Stomach (tissue), 8 donors: ENCODE measurements at regions not wholly inside any gene's neighbourhood (a gene's known extent, or its start where the extent isn't known, plus 50 kb on each side); places are given as distances from the start of the nearest gene placed in this dataset.
"Not testable (repeated sequence)": the region's sequence is repeated elsewhere in the genome, so short reads cannot be mapped to it uniquely, and the experiment has no call there.

Source experiments
- DNase-seq, 2 donors: peaks; one replicate each; pipeline versions ENCODE4 v3.0.0 to v3.0.0-alpha.2; 2013 to 2019
- H3K27ac ChIP-seq, 5 donors: fragments of 200-600 bp in 4 of 5; sonication (generic) in 4 of 5; one replicate each; pipeline ENCODE4 v1.5.1; 2013 to 2019; ENCODE audit warnings: mild to moderate bottlenecking in 1 of 5, moderate library complexity in 1 of 5
- H3K27me3 ChIP-seq, 3 donors: fragments of 200-600 bp; sonication (generic); one replicate each; pipeline ENCODE4 v1.5.1; 2017 to 2019; ENCODE audit warnings: mixed run types in 1 of 3
- H3K36me3 ChIP-seq, 4 donors: fragments of 200-600 bp; sonication (generic); 1 replicate in 3 of 4; 2 replicates in 1 of 4; pipeline ENCODE4 v1.5.1; 2016 to 2019
- H3K4me1 ChIP-seq, 4 donors: fragments of 200-600 bp; sonication (generic); one replicate each; pipeline ENCODE4 v1.5.1; 2016 to 2019
- H3K4me3 ChIP-seq, 4 donors: fragments of 200-600 bp; sonication (generic) in 3 of 4; one replicate each; pipeline ENCODE4 v1.5.1; 2016 to 2019; ENCODE audit warnings: mild to moderate bottlenecking in 1 of 4
- H3K9me3 ChIP-seq, 4 donors: fragments of 200-600 bp; sonication (generic); one replicate each; pipeline ENCODE4 v1.5.1; 2016 to 2019
- CTCF ChIP-seq, 7 experiments: fragments of 450-650 bp in 4 of 7; fragments of 200-600 bp in 3 of 7; sonication (generic) in 3 of 7; IDR thresholded peaks; one replicate each; pipeline ENCODE4 v1.5.1; 2016 to 2019; ENCODE audit warnings: antibody characterized with exemption in 7 of 7, control low read depth in 2 of 7, mild to moderate bottlenecking in 1 of 7
- EP300 ChIP-seq: sonication (generic); formaldehyde crosslinking; IDR thresholded peaks from one replicate; pipeline ENCODE4 v1.6.1; 2017; ENCODE audit warnings: antibody characterized with exemption
- POLR2A ChIP-seq, 4 donors: fragments of 450-650 bp; IDR thresholded peaks; one replicate each; pipeline ENCODE4 v1.6.1; 2016; ENCODE audit warnings: antibody characterized with exemption in 4 of 4, control low read depth in 2 of 4, mild to moderate bottlenecking in 1 of 4, moderate library complexity in 1 of 4
- POLR2AphosphoS5 ChIP-seq, 3 donors: sonication (generic); formaldehyde crosslinking; IDR thresholded peaks; one replicate each; pipeline ENCODE4 v1.6.1; 2016; ENCODE audit warnings: antibody characterized with exemption in 3 of 3
- WGBS, 5 donors: extraction: QIAGEN DNeasy Blood & Tissue Kit in 3 of 5; methylation state at CpG; one replicate each; pipeline versions ENCODE4 v1.1.5 to v1.1.7; 2013 to 2018; 5-methylcytosine and 5-hydroxymethylcytosine counted together
- intact Hi-C: fragments of 100-400 bp; cut with DNase I; formaldehyde crosslinking; loops from one replicate; pipeline ENCODE4 v1.15.1; 2023; ENCODE audit warnings: low total_unique reads
- donor health status: healthy with polysubstance abuse.
- donor health status: Bipolar disorder and iron deficiency.
- donor health status: healthy.

- DNase-seq: no peak
- WGBS, 5 donors: 69 to 79% (median 76%) methylated on average over 2 of the region's 2 CpGs
Measured at GRCh38 chr13:62162860-62163259, 747.2 kb upstream of the PCDH20 start.

GRCh38 chr13:62158520-62158919 is 742.9 kb upstream of the PCDH20 start:
- H3K4me1 ChIP-seq: no peaks in the 10 kb centered on the region
- no peak overlapping the region for H3K27ac ChIP-seq
- TF ChIP-seq POLR2A (IDR thresholded peaks at IDR 0.05) (no peak), EP300 (no peak), POLR2AphosphoS5 (IDR thresholded peaks at IDR 0.05) (no peak), CTCF (IDR thresholded peaks at IDR 0.05) (no peak)
- no peaks in the 10 kb centered on the region for H3K36me3 ChIP-seq
- H3K9me3 ChIP-seq: peaks cover 0 to 12% (median 6%) of the 10 kb centered on the region in 4 donors
- H3K27me3 ChIP-seq: no peaks in the 10 kb centered on the region
- H3K4me3 ChIP-seq: no peak overlapping the region
- DNase-seq: no peak
- intact Hi-C loops: no loop called here
- 82 to 91% (median 89%) methylated on average over 3 of the region's 3 CpGs for WGBS, 5 donors

More at GRCh38 chr13:62162860-62163259, 747.2 kb upstream of the PCDH20 start:
- intact Hi-C loops: no loop called here
- H3K27ac ChIP-seq: no peak overlapping the region
- peaks cover 0 to 10% (median under 1%) of the 10 kb centered on the region in 4 donors for H3K9me3 ChIP-seq
- no peaks in the 10 kb centered on the region for H3K36me3 ChIP-seq
- TF ChIP-seq EP300 (no peak), CTCF (IDR thresholded peaks at IDR 0.05) (no peak), POLR2AphosphoS5 (IDR thresholded peaks at IDR 0.05) (no peak), POLR2A (IDR thresholded peaks at IDR 0.05) (no peak)
- H3K4me3 ChIP-seq: no peak overlapping the region
- H3K27me3 ChIP-seq: no peaks in the 10 kb centered on the region
- H3K4me1 ChIP-seq: no peaks in the 10 kb centered on the region

GRCh38 chr13:62151724-62152123 is 736.1 kb upstream of the PCDH20 start:
- intact Hi-C loops, H3K36me3 ChIP-seq, H3K4me1 ChIP-seq, H3K4me3 ChIP-seq, H3K27ac ChIP-seq, H3K27me3 ChIP-seq, DNase-seq: not testable (repeated sequence)
- H3K9me3 ChIP-seq: peaks cover 0 to 32% (median 19%) of the 10 kb centered on the region in 4 donors
- WGBS, 5 donors: 78 to 91% (median 84%) methylated on average over 2 of the region's 2 CpGs

- WGBS, 5 donors: 65 to 85% (median 70%) methylated on average over 3 of the region's 3 CpGs
- H3K4me3 ChIP-seq: no peak overlapping the region
- no peak for TF ChIP-seq POLR2A (IDR thresholded peaks at IDR 0.05)
- no peak for TF ChIP-seq CTCF (IDR thresholded peaks at IDR 0.05)
- no peak for TF ChIP-seq EP300
- TF ChIP-seq POLR2AphosphoS5 (IDR thresholded peaks at IDR 0.05): no peak
- intact Hi-C loops: no loop called here
- peaks cover 0 to 38% (median 8%) of the 10 kb centered on the region in 4 donors for H3K9me3 ChIP-seq
- no peaks in the 10 kb centered on the region for H3K4me1 ChIP-seq
- H3K27me3 ChIP-seq: no peaks in the 10 kb centered on the region
- DNase-seq: no peak
- H3K27ac ChIP-seq: no peak overlapping the region
- no peaks in the 10 kb centered on the region for H3K36me3 ChIP-seq
Measured at GRCh38 chr13:62142048-62142447, 726.4 kb upstream of the PCDH20 start.

- intact Hi-C loops: no loop called here
- no peak overlapping the region for H3K27ac ChIP-seq
- no peaks in the 10 kb centered on the region for H3K36me3 ChIP-seq
- H3K27me3 ChIP-seq: no peaks in the 10 kb centered on the region
- no peak for DNase-seq
- peaks cover 0 to 26% (median 5%) of the 10 kb centered on the region in 4 donors for H3K9me3 ChIP-seq
- no peaks in the 10 kb centered on the region for H3K4me1 ChIP-seq
- TF ChIP-seq POLR2AphosphoS5 (IDR thresholded peaks at IDR 0.05) (no peak), CTCF (IDR thresholded peaks at IDR 0.05) (no peak), POLR2A (IDR thresholded peaks at IDR 0.05) (no peak), EP300 (no peak)
- no peak overlapping the region for H3K4me3 ChIP-seq
Measured at GRCh38 chr13:62139597-62139996, 723.9 kb upstream of the PCDH20 start.
